T-helper 1 cell treated with Interleukin-12 subunit alpha and Interleukin-12 subunit beta and Interleukin-4 antibody, amounts not matched to agents 30 ng/mL and 1 ng/mL, for 36 hours (primary cell): ENCODE measurements at regions not wholly inside any gene's neighbourhood (a gene's known extent, or its start where the extent isn't known, plus 50 kb on each side); places are given as distances from the start of the nearest gene placed in this dataset.

Experiments
- intact Hi-C: fragments of 100-400 bp; cut with micrococcal nuclease; formaldehyde crosslinking; loops from one replicate; pipeline ENCODE4 v1.15.1; 2024

- intact Hi-C loops, result no loop called here
These were observed 70.0 kb upstream of the NR3C1 start for GRCh38 chr5:143473481-143473880.

GRCh38 chr5:143472576-143472975 is 69.1 kb upstream of the NR3C1 start:
- intact Hi-C loops, result no loop called here

GRCh38 chr5:143471666-143472464 is 68.4 kb upstream of the NR3C1 start:
- intact Hi-C loops, result no loop called here

GRCh38 chr5:143471041-143471509 is 67.6 kb upstream of the NR3C1 start:
- intact Hi-C loops, result no loop called here

GRCh38 chr5:143470120-143470519 is 66.6 kb upstream of the NR3C1 start:
- intact Hi-C loops, result no loop called here

- intact Hi-C loops, result no loop called here
These were observed 65.6 kb upstream of the NR3C1 start for GRCh38 chr5:143469125-143469524.

GRCh38 chr5:143466632-143467031 is 63.1 kb upstream of the NR3C1 start:
- intact Hi-C loops, result no loop called here

GRCh38 chr5:143464723-143465490 is 61.4 kb upstream of the NR3C1 start:
- intact Hi-C loops, result no loop called here

- intact Hi-C loops, result no loop called here
These were observed 58.9 kb upstream of the NR3C1 start for GRCh38 chr5:143462431-143462830.

GRCh38 chr5:143459433-143459832 is 55.9 kb upstream of the NR3C1 start:
- intact Hi-C loops, result no loop called here

GRCh38 chr5:143456952-143457547 is 53.6 kb upstream of the NR3C1 start:
- intact Hi-C loops, result no loop called here

- intact Hi-C loops, result no loop called here
These were observed 51.5 kb upstream of the NR3C1 start for GRCh38 chr5:143454936-143455516.

GRCh38 chr5:143453720-143454119 is 50.2 kb upstream of the NR3C1 start:
- intact Hi-C loops, result no loop called here
